ENCODE measurements at regions not wholly inside any gene's neighbourhood (a gene's known extent, or its start where the extent isn't known, plus 50 kb on each side); places are given as distances from the start of the nearest gene placed in this dataset.

DNA sequence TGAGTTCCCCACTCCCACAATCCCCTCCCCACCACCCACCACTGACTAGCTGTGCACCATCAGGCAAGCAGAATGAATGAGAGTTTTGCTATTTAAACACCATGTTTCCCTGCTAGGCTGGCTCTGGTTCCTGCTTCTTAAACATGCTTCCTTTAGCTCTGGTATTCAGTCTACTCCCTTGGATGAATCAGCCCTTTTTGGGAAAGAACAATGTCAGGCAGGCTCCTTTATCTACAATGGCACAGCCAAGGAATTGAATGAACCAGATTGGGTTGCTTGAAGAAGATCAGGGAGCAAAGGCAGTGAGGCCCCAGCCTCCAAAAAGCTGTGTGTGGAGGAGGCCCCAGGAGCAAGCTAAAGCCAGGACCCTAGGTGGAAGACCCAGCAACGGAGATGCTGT, 92.9 kb upstream of the ISX start:
- DNase-seq (ENCODE audit: extremely low read depth, low read depth) = no peak
- TF ChIP-seq, protein P1, sequence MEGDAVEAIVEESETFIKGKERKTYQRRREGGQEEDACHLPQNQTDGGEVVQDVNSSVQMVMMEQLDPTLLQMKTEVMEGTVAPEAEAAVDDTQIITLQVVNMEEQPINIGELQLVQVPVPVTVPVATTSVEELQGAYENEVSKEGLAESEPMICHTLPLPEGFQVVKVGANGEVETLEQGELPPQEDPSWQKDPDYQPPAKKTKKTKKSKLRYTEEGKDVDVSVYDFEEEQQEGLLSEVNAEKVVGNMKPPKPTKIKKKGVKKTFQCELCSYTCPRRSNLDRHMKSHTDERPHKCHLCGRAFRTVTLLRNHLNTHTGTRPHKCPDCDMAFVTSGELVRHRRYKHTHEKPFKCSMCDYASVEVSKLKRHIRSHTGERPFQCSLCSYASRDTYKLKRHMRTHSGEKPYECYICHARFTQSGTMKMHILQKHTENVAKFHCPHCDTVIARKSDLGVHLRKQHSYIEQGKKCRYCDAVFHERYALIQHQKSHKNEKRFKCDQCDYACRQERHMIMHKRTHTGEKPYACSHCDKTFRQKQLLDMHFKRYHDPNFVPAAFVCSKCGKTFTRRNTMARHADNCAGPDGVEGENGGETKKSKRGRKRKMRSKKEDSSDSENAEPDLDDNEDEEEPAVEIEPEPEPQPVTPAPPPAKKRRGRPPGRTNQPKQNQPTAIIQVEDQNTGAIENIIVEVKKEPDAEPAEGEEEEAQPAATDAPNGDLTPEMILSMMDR (IDR thresholded peaks at IDR 0.05; ENCODE audit: low read depth, low read length) = no peak

DNA sequence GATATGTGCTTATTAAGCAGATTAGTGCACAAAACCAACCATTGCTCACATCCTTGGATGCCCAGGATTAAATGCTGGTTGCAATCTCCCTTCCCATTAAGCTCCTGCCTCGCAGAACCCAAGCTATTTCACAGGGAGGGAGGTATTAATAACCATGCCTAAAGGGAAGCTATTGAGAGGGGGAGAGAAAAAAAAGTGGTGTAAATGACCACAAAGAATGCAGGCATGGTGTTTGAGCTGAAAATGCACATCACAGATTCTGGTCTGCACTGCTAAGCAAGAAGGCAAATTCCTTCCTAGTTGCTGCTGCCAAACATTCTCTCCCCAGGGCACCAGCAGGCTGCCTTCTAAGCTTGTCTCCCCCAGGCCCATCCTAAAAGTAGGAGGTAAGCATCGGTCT, 92.0 kb upstream of the ISX start:
- DNase-seq (ENCODE audit: extremely low read depth, low read depth) = no peak
- TF ChIP-seq, protein P1 (IDR thresholded peaks at IDR 0.05; ENCODE audit: low read depth, low read length) = no peak

DNA sequence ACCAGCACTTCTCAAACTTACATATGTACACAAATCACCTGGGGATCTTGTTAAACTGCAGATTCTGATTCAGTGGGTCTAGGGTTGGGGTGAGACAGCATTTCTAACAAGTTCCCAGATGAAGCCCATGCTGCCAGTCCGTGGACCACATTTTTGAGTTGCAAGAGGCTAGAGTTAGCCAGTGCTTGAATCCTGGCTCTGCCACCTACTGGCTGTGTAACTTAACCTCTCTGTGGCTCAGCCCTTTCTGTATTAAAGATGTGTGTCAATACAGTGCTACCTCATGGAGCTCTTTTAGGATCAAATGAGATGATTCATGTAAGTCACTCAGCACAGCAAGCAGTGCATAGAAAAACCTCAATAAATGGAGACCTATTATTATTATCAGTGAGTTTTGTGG, 90.2 kb upstream of the ISX start:
- TF ChIP-seq, protein P1 (IDR thresholded peaks at IDR 0.05; ENCODE audit: low read depth, low read length) = no peak
- no peak for DNase-seq (ENCODE audit: extremely low read depth, low read depth)

DNA sequence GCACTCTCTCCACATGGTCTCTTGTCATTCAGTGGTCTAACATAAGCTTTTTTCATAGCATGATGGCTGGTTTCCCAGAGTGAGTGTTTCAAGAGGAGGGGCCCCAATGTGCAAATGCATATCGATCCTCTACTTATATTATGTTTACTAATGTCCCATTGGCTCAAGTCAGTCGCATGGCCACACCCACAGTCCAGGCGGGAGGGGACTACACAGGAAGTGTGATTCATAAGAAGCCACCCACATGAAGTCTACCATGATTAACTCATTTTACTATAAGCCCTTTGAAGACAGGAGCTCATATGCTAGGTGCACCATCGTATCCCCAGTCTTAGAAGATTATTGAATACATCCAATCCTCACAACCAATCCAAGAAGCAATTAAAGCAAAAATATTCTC, 89.5 kb upstream of the ISX start:
- DNase-seq (ENCODE audit: extremely low read depth, low read depth) = no peak
- TF ChIP-seq, protein P1 (IDR thresholded peaks at IDR 0.05; ENCODE audit: low read depth, low read length) = no peak

DNA sequence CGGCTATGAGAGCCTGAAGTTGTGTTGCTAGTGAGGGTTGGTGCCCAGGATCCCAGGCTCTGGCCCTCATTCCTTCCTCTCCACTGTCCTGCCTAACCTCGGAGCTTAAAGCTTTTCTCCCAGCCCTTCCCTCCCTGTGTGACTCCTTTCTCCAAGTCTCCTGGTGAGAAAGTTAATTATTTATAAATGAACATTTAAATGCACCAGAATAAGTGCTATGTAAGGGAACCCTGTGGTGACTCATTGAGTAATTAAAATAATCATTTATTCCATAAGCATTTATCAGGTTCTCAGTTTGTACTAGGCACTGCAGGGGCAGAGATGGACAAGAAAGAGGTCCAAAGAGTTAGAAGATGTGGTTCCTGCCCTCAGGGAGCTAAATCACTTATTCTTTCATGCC, 89.1 kb upstream of the ISX start:
- TF ChIP-seq, protein P1 (IDR thresholded peaks at IDR 0.05; ENCODE audit: low read depth, low read length) = no peak

DNA sequence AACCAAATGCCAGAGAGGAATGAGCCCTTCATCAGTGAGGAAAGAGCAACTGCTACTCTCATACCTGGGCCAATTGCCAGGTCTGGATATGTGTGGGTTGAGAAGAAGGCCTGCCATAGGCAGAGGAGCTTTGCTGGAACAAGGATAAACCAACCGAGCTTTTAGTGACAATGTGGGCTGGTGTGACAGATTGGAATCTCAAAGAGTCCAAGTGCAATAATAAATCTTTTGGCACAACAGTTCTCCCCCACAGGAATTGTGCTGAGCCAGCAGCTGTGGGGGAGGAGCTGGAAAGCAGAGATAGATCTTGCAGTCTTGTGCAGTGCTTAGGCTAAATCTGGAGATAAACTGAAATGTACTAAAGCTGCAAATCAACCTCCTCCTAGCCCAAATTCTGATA, 79.4 kb upstream of the ISX start:
- TF ChIP-seq, protein P1 (IDR thresholded peaks at IDR 0.05; ENCODE audit: low read depth, low read length) = no peak
- DNase-seq (ENCODE audit: extremely low read depth, low read depth) = no peak

More for the DNA sequence above, 89.1 kb upstream of the ISX start:
- DNase-seq (ENCODE audit: extremely low read depth, low read depth) = no peak

DNA sequence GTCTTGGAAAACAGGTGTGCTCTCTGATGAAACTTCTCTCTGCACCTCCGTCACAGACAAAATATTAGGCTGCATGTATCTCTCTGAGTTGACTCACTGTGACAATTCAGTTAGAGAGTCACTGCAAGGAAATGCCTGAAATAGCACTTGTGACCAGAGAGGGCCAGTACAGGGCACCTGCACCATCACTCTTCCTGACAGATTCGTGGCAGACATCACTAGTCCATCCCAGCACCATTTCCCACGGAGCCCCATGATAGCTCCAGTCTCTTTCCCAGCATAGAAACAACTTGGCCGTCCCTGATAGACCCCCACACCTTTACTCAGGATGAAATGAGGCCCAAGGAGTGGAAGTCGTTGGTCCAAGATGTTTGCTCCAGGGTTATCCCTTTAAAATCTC, 73.3 kb upstream of the ISX start:
- DNase-seq (ENCODE audit: extremely low read depth, low read depth) = no peak
- TF ChIP-seq, protein P1 (IDR thresholded peaks at IDR 0.05; ENCODE audit: low read depth, low read length) = no peak

Measured in AG09319 (cell line).